NCI-H526 treated with DMSO at 0.1 percent for 48 hours (cell line): ENCODE measurements at regions not wholly inside any gene's neighbourhood (a gene's known extent, or its start where the extent isn't known, plus 50 kb on each side); places are given as distances from the start of the nearest gene placed in this dataset.

Experiments used
- DNase-seq: peaks from one replicate; lab custom pipeline; 2025; lab: John Stamatoyannopoulos, UW

DNA sequence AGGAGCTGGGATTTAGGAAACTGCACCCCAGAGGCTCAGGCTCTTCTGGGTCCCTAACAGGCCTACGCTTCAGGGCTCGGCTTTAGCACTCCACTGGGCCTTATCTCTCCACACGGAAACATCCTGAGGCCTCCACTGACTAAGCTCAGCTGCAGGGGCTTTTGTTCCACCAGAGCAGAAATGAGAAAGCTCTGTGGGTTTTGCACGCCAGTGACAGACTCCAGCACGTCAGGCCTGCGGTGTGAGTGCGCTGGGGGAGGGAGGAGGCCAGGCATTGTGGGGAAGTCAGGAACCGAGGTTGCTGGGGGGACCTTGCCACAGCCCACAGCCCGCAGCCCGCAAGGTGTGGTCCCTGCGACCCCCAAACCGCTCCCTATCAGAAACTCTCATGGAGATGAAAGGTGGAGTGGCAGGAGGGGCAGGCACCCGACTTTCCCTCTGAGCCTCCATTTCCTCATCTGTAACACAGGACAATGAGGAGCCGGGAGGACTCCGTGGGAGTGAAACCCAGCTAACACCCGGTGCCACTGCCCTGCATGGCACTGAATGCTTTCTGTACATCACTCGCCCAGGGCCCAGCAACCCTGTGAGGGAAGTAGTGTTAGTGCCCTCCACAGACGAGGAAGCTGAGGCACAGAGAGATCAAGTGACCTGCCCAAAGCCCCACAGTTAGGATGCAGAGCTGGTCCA, 106.5 kb downstream of the TPRA1 start:
- DNase-seq, result no peak

DNA sequence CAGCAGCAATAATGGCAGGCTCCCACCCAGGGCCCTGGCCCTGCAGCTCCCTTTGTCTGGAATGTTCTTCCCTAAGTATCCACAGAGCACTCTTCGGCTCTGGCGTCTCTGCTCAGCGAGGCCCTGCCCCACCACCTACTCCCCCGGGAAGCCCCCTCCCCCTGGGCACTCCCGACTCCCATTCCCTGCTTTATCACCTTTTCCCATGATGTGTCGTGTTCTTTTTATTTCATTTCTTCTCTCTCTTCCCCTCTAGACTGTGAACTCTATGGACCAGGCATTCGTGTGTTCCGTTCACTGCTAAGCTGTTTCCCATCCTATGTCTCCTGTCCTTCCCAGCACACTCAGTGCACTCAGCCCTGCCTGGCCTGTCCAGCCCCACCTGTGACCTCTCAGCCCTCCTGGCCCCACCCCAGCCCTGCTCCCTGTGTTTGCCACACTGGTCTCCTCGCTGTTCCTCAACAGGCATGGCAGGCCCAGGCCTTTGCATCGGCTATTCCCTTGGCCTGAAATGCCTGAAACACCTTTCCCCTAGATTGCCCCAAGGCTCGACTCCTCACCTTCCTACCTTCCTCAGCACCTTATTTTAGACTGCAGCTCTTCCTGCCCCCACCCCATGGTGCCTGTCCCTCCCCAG, 107.4 kb downstream of the TPRA1 start:
- DNase-seq, result no peak

DNA sequence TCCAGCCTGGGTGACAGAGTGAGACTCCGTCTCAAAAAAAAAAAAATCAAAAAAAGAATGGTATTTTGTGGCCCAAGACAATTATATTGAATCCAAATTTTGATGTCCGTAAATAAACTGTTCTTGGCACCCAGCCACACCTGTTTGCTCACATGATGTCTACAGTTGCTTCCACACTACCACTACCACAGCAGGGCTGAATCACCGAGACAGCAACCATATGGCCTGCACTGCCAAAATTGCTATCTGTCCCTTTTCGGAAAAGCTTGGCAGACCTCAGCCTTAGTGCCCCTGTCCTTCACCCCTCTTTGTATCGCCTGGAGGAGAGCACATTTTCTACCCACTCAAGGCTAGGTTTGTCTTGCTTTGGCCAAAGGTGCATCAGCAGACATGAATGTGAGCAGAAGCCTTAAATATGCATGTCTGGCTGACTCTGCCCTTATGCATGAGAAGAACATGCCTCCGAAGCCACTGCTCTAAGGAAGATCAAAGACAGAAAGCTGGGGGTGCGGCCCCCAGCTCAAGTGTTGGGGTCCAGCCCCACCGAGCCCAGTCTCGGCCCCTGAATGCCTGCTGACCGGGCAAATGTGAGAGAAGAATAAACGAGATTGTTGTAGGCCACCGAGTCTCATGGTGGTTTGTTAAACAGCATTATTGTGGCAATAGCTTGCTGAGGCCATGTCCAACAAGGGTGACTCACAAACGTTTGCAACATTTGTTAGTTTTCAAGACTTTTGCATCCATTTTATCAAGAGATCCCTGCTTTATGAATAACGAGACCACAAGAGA, 108.1 kb downstream of the TPRA1 start:
- DNase-seq, result no peak

DNA sequence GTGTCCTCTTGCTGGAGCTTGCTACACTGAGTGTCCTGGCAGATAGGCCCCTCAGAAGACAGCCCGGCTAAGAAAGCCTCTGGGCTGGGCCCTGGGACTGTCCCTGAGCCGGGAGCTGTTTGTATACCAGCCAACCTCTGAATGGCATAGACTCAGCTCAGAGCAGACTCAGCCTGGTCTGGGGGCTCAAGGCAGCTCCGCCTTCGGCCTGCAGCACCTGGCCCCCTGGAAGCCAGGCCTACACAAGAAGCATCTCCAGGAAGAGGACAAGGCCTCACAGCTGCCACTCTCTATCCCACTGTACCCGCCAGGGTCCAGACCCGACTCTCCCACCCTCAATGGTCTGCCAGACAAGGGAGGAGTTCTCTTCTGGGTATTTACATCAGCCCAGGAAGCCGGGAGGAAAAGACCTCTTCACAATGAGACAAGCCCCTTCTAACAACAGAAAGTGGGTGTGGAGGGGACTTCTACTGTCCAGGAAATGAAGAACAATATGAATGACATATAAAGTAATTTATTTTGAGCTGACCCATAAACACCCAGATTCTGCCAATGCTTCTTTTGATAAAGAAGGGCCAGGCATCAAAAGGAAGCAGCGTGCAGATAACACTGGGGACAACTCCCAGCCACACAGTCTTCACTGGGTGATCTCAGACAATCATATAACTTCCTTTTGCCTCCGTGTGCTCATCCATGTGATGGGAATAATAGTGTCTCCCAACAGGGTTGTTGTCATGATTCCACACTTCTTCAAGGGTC, 110.2 kb downstream of the TPRA1 start:
- no peak for DNase-seq

DNA sequence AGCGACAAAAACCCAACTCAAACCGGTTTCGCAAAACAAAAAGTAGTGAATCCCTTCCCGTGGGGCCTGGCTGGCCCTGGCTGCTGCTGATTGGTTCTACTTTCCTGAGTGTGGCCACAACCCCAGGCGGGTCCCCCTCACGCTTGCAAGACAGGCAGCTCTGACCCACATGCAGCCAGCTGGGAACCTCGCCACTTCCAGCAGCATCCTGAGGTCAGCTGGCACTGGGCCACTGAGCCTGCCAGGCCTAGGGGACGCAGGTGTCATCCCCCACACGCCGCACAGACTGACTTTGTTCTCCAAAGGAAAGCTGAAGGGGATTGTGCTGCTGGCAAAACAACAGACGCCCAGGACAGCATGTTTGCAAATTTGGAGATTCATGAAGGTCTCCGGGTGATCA, 111.1 kb downstream of the TPRA1 start:
- DNase-seq, result no peak

DNA sequence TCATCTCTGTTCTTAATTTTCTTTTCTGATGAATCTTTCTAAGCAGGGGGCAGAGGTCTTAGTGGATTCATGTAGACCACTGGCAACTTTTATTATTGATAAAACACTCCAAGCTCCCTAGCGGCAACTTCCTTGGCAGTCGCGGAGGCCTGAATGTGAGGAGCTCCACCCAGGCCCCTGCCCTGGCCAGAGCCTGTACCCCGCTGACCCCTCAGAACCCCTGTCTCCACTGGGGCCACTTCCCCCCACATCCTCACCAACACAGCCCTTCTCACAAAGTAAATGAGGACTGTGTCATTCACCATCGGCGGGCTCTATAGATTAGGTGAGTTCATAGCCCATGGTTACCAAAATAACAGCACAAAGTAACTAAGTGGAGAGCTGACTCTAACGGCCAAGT, 111.6 kb downstream of the TPRA1 start:
- DNase-seq, result no peak

DNA sequence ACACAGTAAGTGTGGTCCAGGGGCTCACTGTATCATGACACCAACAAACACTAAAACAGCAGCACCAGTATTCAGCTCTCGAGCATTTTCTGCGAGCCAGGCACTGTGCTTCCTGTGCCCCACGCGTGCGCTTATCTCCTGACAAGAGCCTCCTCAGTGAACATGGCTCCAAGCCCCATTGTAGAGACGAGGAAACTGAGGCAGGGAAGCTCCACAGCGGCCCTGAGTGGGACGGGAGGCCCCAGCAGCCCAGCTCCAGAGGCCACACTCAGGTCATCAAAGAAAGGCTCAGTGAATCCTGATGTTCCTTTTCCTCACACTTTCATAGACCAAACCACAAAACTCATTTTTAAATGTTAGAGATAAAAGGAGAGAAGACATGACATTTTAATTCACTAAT, 113.1 kb downstream of the TPRA1 start:
- DNase-seq, result no peak

DNA sequence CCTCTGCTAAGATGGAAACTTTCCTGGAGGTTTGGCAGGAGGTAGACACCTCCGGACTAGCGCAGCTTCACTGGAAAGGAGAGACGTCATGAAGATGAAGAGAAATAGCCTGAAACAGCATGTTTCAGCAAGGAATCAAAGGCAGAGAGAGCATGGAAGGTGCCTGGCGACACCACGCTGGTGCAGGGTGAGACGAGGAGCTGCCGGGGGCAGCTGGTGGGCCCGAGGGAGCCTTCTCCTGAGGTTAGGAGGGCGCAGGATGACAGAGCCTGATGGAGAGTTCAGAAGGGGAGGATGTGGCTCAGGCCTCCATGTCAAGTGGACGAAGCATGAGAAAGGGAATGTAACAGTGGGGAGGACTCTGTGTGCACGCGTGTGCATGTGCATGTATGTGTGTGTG, 113.6 kb downstream of the TPRA1 start:
- DNase-seq, result no peak

DNA sequence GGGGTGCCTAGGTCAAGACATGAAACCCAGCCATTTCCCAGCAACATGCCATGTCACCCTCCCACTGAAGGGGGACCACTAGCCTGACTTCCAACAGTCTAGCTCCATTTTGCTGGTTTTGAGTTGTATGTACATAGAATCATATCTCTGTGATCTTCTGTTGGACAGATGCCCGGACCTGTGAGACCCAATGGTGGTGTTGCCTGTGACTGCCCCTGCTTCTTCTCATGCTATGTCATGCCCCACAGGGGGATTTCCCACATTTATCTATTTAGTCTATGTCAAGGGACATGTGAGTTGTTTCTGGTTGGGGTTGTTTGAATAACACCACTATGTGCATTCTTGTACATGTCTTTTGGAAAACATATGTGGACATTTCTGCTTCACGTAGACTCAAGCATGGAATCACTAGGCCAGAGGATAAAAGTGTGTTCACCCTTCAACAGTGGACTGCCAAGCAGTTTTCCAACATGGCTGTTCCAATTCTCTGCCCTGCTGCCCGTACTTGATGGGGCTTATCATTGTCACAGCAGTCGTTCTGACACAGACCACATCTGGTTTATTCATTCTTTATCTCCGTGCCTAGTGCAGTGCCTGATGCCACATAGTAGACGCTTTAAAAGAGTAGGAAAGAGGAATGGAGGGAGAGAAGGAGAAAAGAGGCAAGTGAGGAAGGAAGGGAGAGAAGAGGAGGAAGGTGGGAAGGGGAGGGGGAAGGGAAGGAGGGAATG, 114.4 kb downstream of the TPRA1 start:
- no peak for DNase-seq

DNA sequence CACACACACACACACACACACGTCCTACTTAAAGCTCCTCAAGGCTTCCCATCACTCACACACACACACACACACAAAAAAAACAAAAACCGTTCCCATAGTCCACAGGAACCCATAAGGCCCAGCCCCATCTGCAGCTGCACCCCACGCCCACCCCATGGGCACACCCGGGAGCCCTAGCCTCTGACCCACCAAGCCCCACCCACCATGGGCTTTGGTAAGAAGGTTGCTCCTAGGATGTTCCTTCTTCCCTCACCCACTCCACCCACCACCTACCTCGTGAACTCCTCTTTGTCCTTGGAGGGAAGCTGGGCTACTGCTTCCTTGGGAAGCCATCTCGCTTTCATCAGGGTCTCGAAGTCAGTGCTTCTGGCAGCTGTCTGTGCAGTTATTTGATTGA, 115.1 kb downstream of the TPRA1 start:
- DNase-seq, result no peak

DNA sequence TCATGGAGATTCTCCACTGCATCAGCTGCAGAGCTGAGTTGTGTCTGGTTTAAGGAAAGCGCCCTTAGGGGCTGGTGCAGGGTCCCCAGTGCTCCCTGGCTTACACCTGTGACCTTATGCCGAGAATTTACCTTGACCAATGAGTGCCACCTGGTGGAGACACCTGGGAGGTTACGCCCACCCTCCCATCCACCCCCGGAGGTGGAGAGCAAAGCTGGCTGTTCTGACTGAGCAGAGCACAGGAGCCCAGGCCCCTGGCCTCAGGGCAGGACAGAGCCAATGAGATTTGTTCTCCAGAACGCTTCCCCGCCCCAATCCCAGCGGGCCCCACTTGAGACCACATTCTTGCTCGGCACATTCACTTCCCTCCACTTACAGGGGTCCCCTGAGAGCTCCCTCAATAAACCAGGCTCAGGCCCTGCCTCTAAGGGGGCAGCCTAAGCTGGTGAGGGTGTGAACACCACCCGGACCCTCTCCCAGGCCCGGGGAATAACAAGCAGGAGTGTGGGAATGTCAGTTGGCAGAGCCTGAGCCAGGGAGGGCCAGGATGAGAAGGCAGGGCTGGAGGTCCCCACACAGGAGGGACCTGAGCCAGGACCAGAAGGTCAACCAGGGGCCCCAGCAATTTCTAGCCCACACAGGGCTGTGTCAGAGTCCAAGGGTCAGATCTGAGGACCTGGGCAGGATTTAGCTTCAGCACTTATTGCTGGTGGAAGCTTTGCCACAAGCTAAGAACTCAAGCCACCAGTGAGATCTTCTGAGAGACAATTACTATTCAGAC, 117.1 kb downstream of the TPRA1 start:
- peak; percentile 33 for DNase-seq

DNA sequence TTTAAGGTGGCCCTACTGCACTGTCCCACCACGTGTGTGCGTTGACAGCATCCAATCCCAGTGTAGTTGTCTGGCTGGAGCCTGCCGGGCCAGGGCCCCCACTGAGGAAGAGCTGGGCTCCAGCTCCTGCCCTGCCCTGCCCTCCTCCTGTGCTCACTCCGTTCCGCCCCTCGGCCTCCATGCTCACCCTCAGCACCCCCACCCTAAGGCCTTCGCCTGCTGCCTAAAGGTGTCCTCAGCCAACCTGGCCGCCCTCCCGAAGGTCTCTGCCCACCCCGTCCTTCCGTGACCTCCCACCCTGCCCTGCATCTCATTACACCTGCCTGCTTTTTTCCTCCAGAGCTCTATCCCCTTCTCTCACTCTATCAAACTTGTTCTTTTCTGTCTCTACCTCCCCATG, 118.0 kb downstream of the TPRA1 start:
- DNase-seq, result no peak

DNA sequence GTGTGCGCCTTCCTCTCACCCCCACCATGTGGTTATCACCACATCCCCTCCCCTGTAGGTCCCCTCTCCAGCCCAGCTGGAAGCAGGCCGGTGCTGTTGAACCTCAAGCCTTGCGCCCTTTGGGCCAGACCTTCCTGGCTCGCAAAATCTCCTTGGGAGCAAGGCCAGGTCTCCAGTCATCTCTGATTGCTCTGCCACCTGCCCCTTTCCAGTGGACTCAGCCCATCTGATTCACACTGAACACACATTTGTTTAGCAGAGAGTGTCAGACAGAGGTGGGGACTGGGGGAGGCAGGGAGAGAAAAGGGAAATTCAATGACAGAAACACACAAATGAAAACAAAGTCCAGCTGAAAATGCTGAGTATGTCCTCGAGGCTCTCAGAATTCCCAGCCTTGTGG, 119.4 kb downstream of the TPRA1 start:
- DNase-seq, result no peak

DNA sequence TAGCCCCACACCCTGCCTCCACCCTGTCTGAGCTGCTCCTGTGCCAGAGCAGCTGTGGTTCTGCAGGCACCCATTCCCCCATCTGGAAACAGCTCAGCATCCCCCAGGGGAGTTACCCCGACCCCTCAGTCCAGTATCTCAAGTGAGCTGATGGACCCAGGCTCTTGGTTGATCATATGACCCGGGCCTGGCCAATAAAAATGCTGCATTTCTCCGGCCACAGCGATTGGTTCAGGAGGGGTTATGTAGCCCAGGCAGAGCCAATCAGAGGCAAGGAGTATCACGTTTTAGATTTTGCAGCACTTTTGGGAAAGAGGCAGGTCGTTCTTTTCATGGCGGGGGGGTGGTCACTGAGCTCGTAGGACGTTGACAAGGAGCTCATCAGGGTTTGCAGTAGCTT, 120.8 kb downstream of the TPRA1 start:
- DNase-seq, result no peak

DNA sequence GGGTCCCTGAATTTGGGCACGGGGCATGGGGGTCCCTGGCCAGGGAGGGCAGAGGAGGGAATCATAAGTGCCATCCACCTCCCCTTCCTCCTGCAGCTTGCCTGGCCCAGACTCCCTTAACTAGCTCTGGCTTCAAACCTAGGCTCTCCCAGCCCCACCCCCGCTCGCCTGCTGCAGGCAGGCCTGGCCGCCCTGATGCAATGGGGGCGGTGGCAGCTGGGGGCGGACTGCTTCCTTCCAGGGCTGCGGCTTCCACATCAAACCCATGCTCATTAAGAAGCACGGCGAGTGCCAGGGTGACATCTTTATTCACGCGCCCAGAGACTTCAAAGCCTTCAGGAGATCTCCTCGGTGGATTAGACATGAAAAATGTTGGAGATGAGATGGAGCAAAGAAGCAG, 123.1 kb downstream of the TPRA1 start:
- no peak for DNase-seq

DNA sequence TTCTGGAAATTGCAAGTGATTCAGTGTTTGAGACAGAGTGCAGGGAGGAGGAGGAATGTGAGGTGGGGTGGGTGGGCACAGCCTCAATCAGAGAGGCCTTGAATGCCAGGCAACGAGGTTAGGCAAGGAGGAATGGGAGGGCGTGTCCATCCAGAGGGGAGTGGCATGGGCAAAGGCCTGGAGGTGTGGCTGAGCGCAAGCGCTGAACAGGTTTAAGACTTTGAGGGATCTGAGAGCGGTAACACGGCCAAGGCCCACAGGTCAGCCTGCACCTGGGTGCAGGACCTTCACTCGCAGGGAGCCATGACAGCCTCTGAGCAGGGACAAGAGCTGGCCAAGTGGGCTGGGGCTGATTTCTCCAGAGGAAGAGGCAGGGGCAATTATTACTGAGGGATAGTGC, 125.9 kb downstream of the TPRA1 start:
- DNase-seq, result no peak

DNA sequence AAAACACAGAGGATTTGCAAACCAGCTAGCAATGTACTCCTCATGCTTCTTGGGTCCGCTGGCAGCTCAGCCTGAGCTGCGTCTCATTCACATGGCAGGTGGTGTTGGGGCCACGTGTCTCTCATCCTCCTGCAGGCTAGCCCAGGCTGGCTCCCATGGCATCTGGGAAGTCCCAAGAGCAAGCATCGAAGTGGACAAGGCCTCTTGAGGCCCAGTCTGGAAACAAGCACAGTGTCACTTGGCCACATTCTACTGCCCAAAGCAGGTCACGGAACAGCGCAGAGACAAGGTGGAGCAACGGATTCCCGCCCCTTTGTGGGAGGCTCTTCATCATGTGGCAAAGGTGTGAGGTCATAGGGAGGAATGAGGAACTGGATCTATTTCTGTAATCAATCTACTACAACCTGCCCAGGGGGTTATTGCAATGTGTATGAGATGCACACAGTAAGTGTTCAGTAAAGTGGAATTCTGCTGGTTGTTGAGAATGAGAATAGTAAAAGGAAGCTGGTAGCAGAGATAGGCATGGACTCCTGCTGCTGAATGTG, 128.3 kb downstream of the TPRA1 start:
- no peak for DNase-seq

DNA sequence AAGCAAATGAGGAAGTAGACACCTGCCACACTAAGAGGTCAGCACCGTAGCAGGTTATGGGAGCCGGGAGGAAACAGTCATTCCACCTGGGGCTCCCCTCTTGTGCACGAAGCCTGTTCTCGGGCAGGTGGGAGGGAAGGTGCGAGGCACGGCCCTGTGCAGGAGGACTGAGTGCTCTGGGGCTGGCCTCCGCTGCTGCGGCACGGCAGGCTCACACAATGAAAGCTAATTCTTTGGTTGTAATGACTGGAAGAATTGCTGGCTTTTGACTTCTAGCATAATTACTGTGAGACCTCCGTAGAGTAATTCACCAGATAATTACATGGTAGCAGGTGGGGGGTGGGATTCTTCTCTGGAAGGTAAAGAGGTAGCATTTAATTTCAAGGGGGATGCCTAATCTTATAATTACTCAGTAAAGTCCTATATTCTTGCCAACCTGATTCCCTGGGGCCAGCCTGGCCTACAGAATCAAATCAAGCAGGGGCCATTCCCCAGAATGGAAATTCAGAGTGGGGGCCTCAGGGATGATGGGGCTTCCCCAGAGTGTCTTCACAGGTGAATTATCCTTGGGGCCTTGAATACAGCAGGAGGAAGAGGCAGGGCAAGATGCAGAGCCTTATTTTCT, 129.1 kb downstream of the TPRA1 start:
- no peak for DNase-seq

DNA sequence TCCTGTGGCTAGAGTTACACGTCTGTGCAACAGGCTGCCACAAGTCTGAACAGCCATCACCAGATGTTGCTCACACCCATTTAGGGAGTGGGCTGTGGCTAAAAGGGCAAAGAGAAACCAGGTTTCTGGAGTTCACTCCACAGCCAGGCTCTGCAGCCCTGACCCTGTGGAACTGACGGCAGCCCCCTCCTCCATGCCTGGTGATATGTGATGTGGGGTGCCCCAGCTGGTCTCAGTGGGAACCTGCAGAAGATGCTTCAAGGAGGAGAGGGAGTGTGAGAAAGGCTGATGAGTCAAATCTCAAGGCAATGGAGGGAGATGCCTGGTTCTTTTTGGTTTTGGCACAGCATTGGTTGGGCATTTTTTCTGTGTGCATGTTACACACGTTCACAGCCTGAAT, 130.6 kb downstream of the TPRA1 start:
- DNase-seq, result no peak
